Esophagus muscularis mucosa (tissue), 4 donors: ENCODE measurements at regions not wholly inside any gene's neighbourhood (a gene's known extent, or its start where the extent isn't known, plus 50 kb on each side); places are given as distances from the start of the nearest gene placed in this dataset.

Source experiments
- EP300 ChIP-seq: sonication (generic); formaldehyde crosslinking; IDR thresholded peaks from one replicate; pipeline ENCODE4 v1.6.1; 2017; ENCODE audit warnings: antibody characterized with exemption
- POLR2A ChIP-seq: fragments of 450-650 bp; IDR thresholded peaks from one replicate; pipeline ENCODE4 v1.6.1; 2017; ENCODE audit warnings: antibody characterized with exemption, moderate library complexity, mild to moderate bottlenecking, low read depth
- POLR2AphosphoS5 ChIP-seq, 2 donors: sonication (generic); formaldehyde crosslinking; IDR thresholded peaks; one replicate each; pipeline ENCODE4 v1.6.1; 2017; ENCODE audit warnings: antibody characterized with exemption in 2 of 2
- TF ChIP-seq, protein P1 (sequence below), 3 experiments: fragments of 200-600 bp in 2 of 3; fragments of 450-650 bp in 1 of 3; sonication (generic) in 2 of 3; IDR thresholded peaks; one replicate each; pipeline ENCODE4 v1.5.1; 2017 to 2019; ENCODE audit warnings: antibody characterized with exemption in 3 of 3, mild to moderate bottlenecking in 2 of 3, moderate library complexity in 1 of 3

DNA sequence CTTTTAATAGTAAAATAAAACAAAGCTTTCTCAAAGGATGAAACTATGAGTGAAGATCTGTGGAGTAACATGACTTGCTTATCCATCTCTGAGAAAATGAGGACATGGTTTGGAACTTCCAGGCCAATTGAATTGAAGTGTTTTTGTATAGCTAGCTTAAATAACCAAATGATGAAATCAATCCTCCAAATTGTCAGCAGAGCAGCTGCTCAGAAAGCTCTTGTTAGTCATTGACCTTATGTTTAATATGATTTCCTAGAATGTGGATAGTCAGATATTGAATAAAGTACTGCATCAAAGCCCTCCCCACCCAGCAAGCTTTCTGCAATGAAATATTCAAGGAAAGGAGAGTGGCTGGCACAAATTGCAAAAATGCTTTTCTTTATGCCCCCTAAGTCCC, 437.2 kb downstream of the MFSD1 start:
- TF ChIP-seq, protein P1, sequence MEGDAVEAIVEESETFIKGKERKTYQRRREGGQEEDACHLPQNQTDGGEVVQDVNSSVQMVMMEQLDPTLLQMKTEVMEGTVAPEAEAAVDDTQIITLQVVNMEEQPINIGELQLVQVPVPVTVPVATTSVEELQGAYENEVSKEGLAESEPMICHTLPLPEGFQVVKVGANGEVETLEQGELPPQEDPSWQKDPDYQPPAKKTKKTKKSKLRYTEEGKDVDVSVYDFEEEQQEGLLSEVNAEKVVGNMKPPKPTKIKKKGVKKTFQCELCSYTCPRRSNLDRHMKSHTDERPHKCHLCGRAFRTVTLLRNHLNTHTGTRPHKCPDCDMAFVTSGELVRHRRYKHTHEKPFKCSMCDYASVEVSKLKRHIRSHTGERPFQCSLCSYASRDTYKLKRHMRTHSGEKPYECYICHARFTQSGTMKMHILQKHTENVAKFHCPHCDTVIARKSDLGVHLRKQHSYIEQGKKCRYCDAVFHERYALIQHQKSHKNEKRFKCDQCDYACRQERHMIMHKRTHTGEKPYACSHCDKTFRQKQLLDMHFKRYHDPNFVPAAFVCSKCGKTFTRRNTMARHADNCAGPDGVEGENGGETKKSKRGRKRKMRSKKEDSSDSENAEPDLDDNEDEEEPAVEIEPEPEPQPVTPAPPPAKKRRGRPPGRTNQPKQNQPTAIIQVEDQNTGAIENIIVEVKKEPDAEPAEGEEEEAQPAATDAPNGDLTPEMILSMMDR (IDR thresholded peaks at IDR 0.05): no peak
- TF ChIP-seq EP300 (no peak), POLR2AphosphoS5 (IDR thresholded peaks at IDR 0.05) (no peak), POLR2A (no peak)
